Testis (tissue), 2 donors: ENCODE measurements at regions not wholly inside any gene's neighbourhood (a gene's known extent, or its start where the extent isn't known, plus 50 kb on each side); places are given as distances from the start of the nearest gene placed in this dataset.
A peak's percentile ranks its signal among the peaks of the same experiment; 100 is the strongest.

Source experiments
- DNase-seq: peaks from one replicate; pipeline ENCODE4 v3.0.0-alpha.2; 2019
- H3K27ac ChIP-seq, 2 donors: fragments of 200-600 bp; sonication (generic); one replicate each; pipeline ENCODE4 v1.5.1; 2019
- H3K27me3 ChIP-seq: fragments of 200-600 bp; sonication (generic); one replicate; pipeline ENCODE4 v1.5.1; 2019
- H3K36me3 ChIP-seq: fragments of 200-600 bp; sonication (generic); one replicate; pipeline ENCODE4 v1.5.1; 2017; ENCODE audit warnings: low read depth; ENCODE audit errors: missing control alignments
- H3K4me1 ChIP-seq: fragments of 200-600 bp; sonication (generic); one replicate; pipeline ENCODE4 v1.5.1; 2019
- H3K4me3 ChIP-seq, 2 donors: fragments of 200-600 bp; sonication (generic); one replicate each; pipeline ENCODE4 v1.5.1; 2017 to 2019
- H3K9me3 ChIP-seq: fragments of 200-600 bp; sonication (generic); one replicate; pipeline ENCODE4 v1.5.1; 2017
- CTCF ChIP-seq, 3 experiments: fragments of 450-650 bp in 2 of 3; fragments of 200-600 bp in 1 of 3; sonication (generic) in 1 of 3; IDR thresholded peaks; one replicate each; pipeline ENCODE4 v1.5.1; 2016 to 2019; ENCODE audit warnings: antibody characterized with exemption in 3 of 3, mild to moderate bottlenecking in 2 of 3, moderate library complexity in 1 of 3
- POLR2A ChIP-seq: fragments of 450-650 bp; IDR thresholded peaks from one replicate; pipeline ENCODE4 v1.6.1; 2017; ENCODE audit warnings: antibody characterized with exemption, mild to moderate bottlenecking, moderate library complexity
- WGBS, 2 donors: methylation state at CpG; one replicate each; pipeline ENCODE4 v1.1.5; 2018; 5-methylcytosine and 5-hydroxymethylcytosine counted together
- intact Hi-C: fragments of 100-400 bp; cut with DNase I; formaldehyde crosslinking; loops from one replicate; pipeline ENCODE4 v1.15.1; 2023; ENCODE audit warnings: low total_unique reads

- Histone ChIP-seq H3K27me3 (no peaks in the 10 kb centered on the region), H3K9me3 (no peaks in the 10 kb centered on the region), H3K4me1 (no peaks in the 10 kb centered on the region), H3K36me3 (no peaks in the 10 kb centered on the region), H3K27ac (no peak overlapping the region), H3K4me3 (no peak overlapping the region)
- WGBS, 2 donors, result 51 to 55% methylated on average over 6 of the region's 6 CpGs
- TF ChIP-seq CTCF (IDR thresholded peaks at IDR 0.05), result no peak
- no peak for TF ChIP-seq POLR2A
- DNase-seq, result peak; percentile 20
- intact Hi-C loops, result no loop called here
Measured at GRCh38 chr3:107904536-107905066, 186.2 kb downstream of the CD47 start.

- Histone ChIP-seq H3K27ac (no peak overlapping the region), H3K4me1 (no peaks in the 10 kb centered on the region), H3K36me3 (no peaks in the 10 kb centered on the region), H3K9me3 (no peaks in the 10 kb centered on the region), H3K27me3 (no peaks in the 10 kb centered on the region), H3K4me3 (no peak overlapping the region)
- TF ChIP-seq POLR2A (no peak), CTCF (IDR thresholded peaks at IDR 0.05) (no peak)
- WGBS, 2 donors, result 84 to 87% methylated on average over 4 of the region's 4 CpGs
- intact Hi-C loops, result no loop called here
- no peak for DNase-seq
Measured at GRCh38 chr3:107899990-107900651, 190.7 kb downstream of the CD47 start.

GRCh38 chr3:107897471-107898061, 193.3 kb downstream of the CD47 start:
- WGBS, 2 donors, result 71 to 76% methylated on average over 4 of the region's 4 CpGs
- no peak overlapping the region for H3K4me3 ChIP-seq
- no peaks in the 10 kb centered on the region for H3K9me3 ChIP-seq
- no peaks in the 10 kb centered on the region for H3K36me3 ChIP-seq
- H3K27ac ChIP-seq, result no peak overlapping the region
- DNase-seq, result no peak
- TF ChIP-seq CTCF (IDR thresholded peaks at IDR 0.05) (no peak), POLR2A (no peak)
- intact Hi-C loops, result no loop called here
- no peaks in the 10 kb centered on the region for H3K27me3 ChIP-seq
- no peaks in the 10 kb centered on the region for H3K4me1 ChIP-seq

GRCh38 chr3:107894998-107895397, 195.8 kb downstream of the CD47 start:
- Histone ChIP-seq H3K27me3 (no peaks in the 10 kb centered on the region), H3K9me3 (no peaks in the 10 kb centered on the region), H3K36me3 (no peaks in the 10 kb centered on the region), H3K27ac (no peak overlapping the region), H3K4me1 (no peaks in the 10 kb centered on the region), H3K4me3 (no peak overlapping the region)
- no peak for DNase-seq
- TF ChIP-seq CTCF (IDR thresholded peaks at IDR 0.05), result no peak
- no peak for TF ChIP-seq POLR2A
- 90 to 92% methylated on average over 4 of the region's 4 CpGs for WGBS, 2 donors
- intact Hi-C loops, result no loop called here
